GM23248 (cell line): ENCODE measurements at regions not wholly inside any gene's neighbourhood (a gene's known extent, or its start where the extent isn't known, plus 50 kb on each side); places are given as distances from the start of the nearest gene placed in this dataset.

Source experiments
- DNase-seq: peaks from one replicate; pipeline ENCODE4 v3.0.0-alpha.2; 2015
- H2AFZ ChIP-seq: fragments of 200-600 bp; sonication (generic); 2 replicates; pipeline ENCODE4 v1.6.1; 2016; ENCODE audit warnings: antibody characterized with exemption
- H3F3A ChIP-seq: fragments of 200-600 bp; sonication (generic); 2 replicates; pipeline ENCODE4 v1.6.1; 2016; ENCODE audit warnings: mild to moderate bottlenecking, antibody characterized with exemption, mixed run types; ENCODE audit not compliant: insufficient read depth
- H3K27ac ChIP-seq: fragments of 200-600 bp; sonication (generic); 2 replicates; pipeline ENCODE4 v1.5.1; 2016; ENCODE audit warnings: mild to moderate bottlenecking
- H3K27me3 ChIP-seq: fragments of 200-600 bp; sonication (generic); replicated peaks from 2 replicates; pipeline ENCODE4 v1.6.1; 2016; ENCODE audit warnings: mild to moderate bottlenecking; ENCODE audit not compliant: insufficient read depth
- H3K36me3 ChIP-seq: fragments of 200-600 bp; sonication (generic); 2 replicates; pipeline ENCODE4 v1.6.1; 2016; ENCODE audit warnings: low read depth, mild to moderate bottlenecking
- H3K4me1 ChIP-seq: fragments of 200-600 bp; sonication (generic); 2 replicates; pipeline ENCODE4 v1.6.1; 2016; ENCODE audit warnings: mild to moderate bottlenecking; ENCODE audit not compliant: insufficient read depth
- H3K4me2 ChIP-seq: fragments of 200-600 bp; sonication (generic); one replicate; pipeline ENCODE4 v1.6.1; 2016; ENCODE audit warnings: mild to moderate bottlenecking; ENCODE audit not compliant: unreplicated experiment
- H3K4me3 ChIP-seq: fragments of 200-600 bp; sonication (generic); 2 replicates; pipeline ENCODE4 v1.5.1; 2016; ENCODE audit warnings: mild to moderate bottlenecking
- H3K79me2 ChIP-seq: fragments of 200-600 bp; sonication (generic); 2 replicates; pipeline ENCODE4 v1.6.1; 2016; ENCODE audit warnings: mild to moderate bottlenecking; ENCODE audit not compliant: insufficient read depth
- H3K9ac ChIP-seq: fragments of 200-600 bp; sonication (generic); 2 replicates; pipeline ENCODE4 v1.6.1; 2016; ENCODE audit warnings: mild to moderate bottlenecking
- H3K9me2 ChIP-seq: fragments of 200-600 bp; sonication (generic); 2 replicates; pipeline ENCODE4 v1.6.1; 2016; ENCODE audit warnings: mixed run types, mild to moderate bottlenecking, moderate library complexity; ENCODE audit not compliant: insufficient read depth
- H3K9me3 ChIP-seq: fragments of 200-600 bp; sonication (generic); one replicate; pipeline ENCODE4 v1.6.1; 2017; ENCODE audit warnings: low read depth
- H4K20me1 ChIP-seq: fragments of 200-600 bp; sonication (generic); 2 replicates; pipeline ENCODE4 v1.6.0; 2016; ENCODE audit not compliant: insufficient read depth
- EZH2 ChIP-seq: fragments of 200-600 bp; sonication (generic); IDR thresholded peaks from 2 replicates; pipeline ENCODE4 v1.6.1; 2018; ENCODE audit warnings: antibody characterized with exemption, mild to moderate bottlenecking; ENCODE audit not compliant: insufficient read depth, poor library complexity, severe bottlenecking
- EZH2phosphoT487 ChIP-seq: fragments of 200-600 bp; sonication (generic); IDR thresholded peaks from 2 replicates; pipeline ENCODE4 v1.6.1; 2018; ENCODE audit warnings: antibody characterized with exemption, moderate library complexity, mild to moderate bottlenecking, low read depth; ENCODE audit not compliant: insufficient read depth
- WGBS, 2 experiments: methylation state at CpG; one replicate each; pipeline ENCODE4 v1.1.6; 2015 to 2017; ENCODE audit warnings: low lambda C conversion rate in 2 of 2, low coverage in 1 of 2; ENCODE audit errors: missing lambda C conversion rate in 2 of 2; 5-methylcytosine and 5-hydroxymethylcytosine counted together
- in situ Hi-C: fragments of 300-500 bp; cut with MboI; formaldehyde crosslinking; loops from 2 replicates; pipeline ENCODE4 v1.15.0; 2020

GRCh38 chr7:22642454-22642853 is 84.5 kb upstream of the IL6 start:
- no peak for TF ChIP-seq EZH2
- no peak for TF ChIP-seq EZH2phosphoT487

GRCh38 chr7:22640269-22640668 is 86.7 kb upstream of the IL6 start:
- in situ Hi-C loops: no loop called here
- no peak for DNase-seq
- H3K27ac ChIP-seq: no peak overlapping the region
- H3K4me2 ChIP-seq: no peak overlapping the region
- H3K9me2 ChIP-seq: no peaks in the 10 kb centered on the region
- 0 out of 2 replicates have a peak, but pooled peaks cover under 1% of the 10 kb centered on the region for H3K36me3 ChIP-seq
- 91 to 92% methylated on average over 8 of the region's 8 CpGs for WGBS, 2 experiments
- no peaks in the 10 kb centered on the region for H3K27me3 ChIP-seq
- peaks cover 13% of the 10 kb centered on the region for H3K9me3 ChIP-seq
- no peak overlapping the region for H3K4me3 ChIP-seq
- H3K79me2 ChIP-seq: no peaks in the 10 kb centered on the region
- no peaks in the 10 kb centered on the region for H3F3A ChIP-seq
- no peak overlapping the region for H2AFZ ChIP-seq
- H3K9ac ChIP-seq: no peak overlapping the region
- TF ChIP-seq EZH2 (no peak), EZH2phosphoT487 (no peak)
- H3K4me1 ChIP-seq: no peaks in the 10 kb centered on the region
- no peaks in the 10 kb centered on the region for H4K20me1 ChIP-seq

More at GRCh38 chr7:22642454-22642853, 84.5 kb upstream of the IL6 start:
- Histone ChIP-seq H3K9me2 (no peaks in the 10 kb centered on the region), H3K4me3 (no peak overlapping the region), H3K27me3 (no peaks in the 10 kb centered on the region), H3K9me3 (peaks cover 13% of the 10 kb centered on the region), H3K9ac (no peak overlapping the region), H3K36me3 (0 out of 2 replicates have a peak, but pooled peaks cover 9% of the 10 kb centered on the region), H3K4me1 (peaks cover 4% of the 10 kb centered on the region; the same call in 1 of the 2 replicates), H2AFZ (no peak overlapping the region), H4K20me1 (no peaks in the 10 kb centered on the region), H3F3A (peaks cover 6% of the 10 kb centered on the region), H3K4me2 (no peak overlapping the region), H3K27ac (no peak overlapping the region), H3K79me2 (no peaks in the 10 kb centered on the region)
- DNase-seq: no peak
- in situ Hi-C loops: no loop called here

- no peak overlapping the region for H2AFZ ChIP-seq
- H3K79me2 ChIP-seq: no peaks in the 10 kb centered on the region
- no peaks in the 10 kb centered on the region for H3K27me3 ChIP-seq
- no peaks in the 10 kb centered on the region for H4K20me1 ChIP-seq
- no peak overlapping the region for H3K4me3 ChIP-seq
- H3K9ac ChIP-seq: no peak overlapping the region
- H3K27ac ChIP-seq: no peak overlapping the region
- H3K4me2 ChIP-seq: no peak overlapping the region
- in situ Hi-C loops: no loop called here
- H3K36me3 ChIP-seq: no peaks in the 10 kb centered on the region
- TF ChIP-seq EZH2 (no peak), EZH2phosphoT487 (no peak)
- no peak for DNase-seq
- H3F3A ChIP-seq: no peaks in the 10 kb centered on the region
- H3K9me3 ChIP-seq: peaks cover 12% of the 10 kb centered on the region
- no peaks in the 10 kb centered on the region for H3K4me1 ChIP-seq
- 83 to 87% methylated on average over 4 of the region's 4 CpGs for WGBS, 2 experiments
- no peaks in the 10 kb centered on the region for H3K9me2 ChIP-seq
Observed at GRCh38 chr7:22639396-22639795, 87.6 kb upstream of the IL6 start.

- H3K4me3 ChIP-seq: no peak overlapping the region
- no peak overlapping the region for H2AFZ ChIP-seq
- H3K4me2 ChIP-seq: no peak overlapping the region
- 0 to 20% methylated on average over 1 of the region's 1 CpG for WGBS, 2 experiments
- no peaks in the 10 kb centered on the region for H3K9me3 ChIP-seq
- no peak overlapping the region for H3K27ac ChIP-seq
- H3K9me2 ChIP-seq: no peaks in the 10 kb centered on the region
- H3K4me1 ChIP-seq: peaks cover 12% of the 10 kb centered on the region; the same call in 1 of the 2 replicates
- in situ Hi-C loops: no loop called here
- peaks cover 10% of the 10 kb centered on the region; the same call in 1 of the 2 replicates for H3F3A ChIP-seq
- H4K20me1 ChIP-seq: no peaks in the 10 kb centered on the region
- no peaks in the 10 kb centered on the region for H3K36me3 ChIP-seq
- H3K79me2 ChIP-seq: no peaks in the 10 kb centered on the region
- H3K9ac ChIP-seq: no peak overlapping the region
- no peak for DNase-seq
- H3K27me3 ChIP-seq: no peaks in the 10 kb centered on the region
- TF ChIP-seq EZH2phosphoT487: no peak
- TF ChIP-seq EZH2: no peak
Observed at GRCh38 chr7:22635349-22635748, 91.7 kb upstream of the IL6 start.

- Histone ChIP-seq H3K4me3 (no peak overlapping the region), H3K27ac (no peak overlapping the region), H3K9ac (no peak overlapping the region), H3K4me1 (peaks cover 12% of the 10 kb centered on the region; the same call in 1 of the 2 replicates), H3F3A (peaks cover 10% of the 10 kb centered on the region; the same call in 1 of the 2 replicates), H4K20me1 (no peaks in the 10 kb centered on the region), H3K27me3 (no peaks in the 10 kb centered on the region), H3K36me3 (no peaks in the 10 kb centered on the region), H2AFZ (no peak overlapping the region), H3K79me2 (no peaks in the 10 kb centered on the region), H3K9me2 (no peaks in the 10 kb centered on the region), H3K4me2 (no peak overlapping the region), H3K9me3 (no peaks in the 10 kb centered on the region)
- TF ChIP-seq EZH2: no peak
- TF ChIP-seq EZH2phosphoT487: no peak
- in situ Hi-C loops: no loop called here
- WGBS, 2 experiments: 74 to 77% methylated on average over 3 of the region's 3 CpGs
- DNase-seq: no peak
Observed at GRCh38 chr7:22633954-22634474, 93.0 kb upstream of the IL6 start.
